ENCODE measurements at regions not wholly inside any gene's neighbourhood (a gene's known extent, or its start where the extent isn't known, plus 50 kb on each side); places are given as distances from the start of the nearest gene placed in this dataset.

- TF ChIP-seq CTCF (IDR thresholded peaks at IDR 0.05; ENCODE audit: insufficient read depth, low read depth, low read length) (no peak), EZH2 (IDR thresholded peaks at IDR 0.05; ENCODE audit: insufficient read depth, low read length) (no peak)
Observed at GRCh38 chr6:126199466-126199865, 140.4 kb upstream of the CENPW start.
